NB4 (cell line): ENCODE measurements at regions not wholly inside any gene's neighbourhood (a gene's known extent, or its start where the extent isn't known, plus 50 kb on each side); places are given as distances from the start of the nearest gene placed in this dataset.
"Not testable (repeated sequence)": the region's sequence is repeated elsewhere in the genome, so short reads cannot be mapped to it uniquely, and the experiment has no call there.

Source experiments
- DNase-seq: peaks from one replicate; pipeline ENCODE4 v3.0.0; 2010; ENCODE audit warnings: low read depth
- H3K4me3 ChIP-seq: one replicate; pipeline ENCODE4 v1.5.1; 2011; ENCODE audit warnings: mild to moderate bottlenecking, low read depth, low read length, moderate library complexity
- CTCF ChIP-seq: IDR thresholded peaks from one replicate; pipeline ENCODE4 v1.5.1; 2012; ENCODE audit warnings: low read depth, low read length
- MAX ChIP-seq: IDR thresholded peaks from 2 replicates; pipeline ENCODE4 v1.6.1; 2011; ENCODE audit warnings: low read depth, low read length
- MYC ChIP-seq: IDR thresholded peaks from 2 replicates; pipeline ENCODE4 v1.6.1; 2011; ENCODE audit warnings: low read depth, low read length
- POLR2A ChIP-seq: IDR thresholded peaks from 2 replicates; pipeline ENCODE4 v1.6.1; 2011; ENCODE audit warnings: mild to moderate bottlenecking; ENCODE audit not compliant: insufficient read length; ENCODE audit errors: extremely low read depth

GRCh38 chr12:11486623-11487444, 91.5 kb upstream of the PRB2 start:
- TF ChIP-seq POLR2A (no peak), MYC (peak; percentile 28; the same call in 1 of the 2 replicates), CTCF (peak; percentile 80), MAX (peak; percentile 37)
- no peak overlapping the region for H3K4me3 ChIP-seq
- DNase-seq = peak; percentile 85

- no peak for DNase-seq
- TF ChIP-seq MYC (no peak), POLR2A (no peak)
- no peak overlapping the region for H3K4me3 ChIP-seq
Measured at GRCh38 chr12:11496157-11496851, 100.9 kb upstream of the PRB2 start.

- no peak for DNase-seq
- no peak overlapping the region for H3K4me3 ChIP-seq
- no peak for TF ChIP-seq MAX
- no peak for TF ChIP-seq POLR2A
- TF ChIP-seq MYC = no peak
- no peak for TF ChIP-seq CTCF
Measured at GRCh38 chr12:11497438-11497837, 102.1 kb upstream of the PRB2 start.

GRCh38 chr12:11497995-11498394, 102.6 kb upstream of the PRB2 start:
- TF ChIP-seq MAX = no peak
- no peak for TF ChIP-seq POLR2A
- no peak for TF ChIP-seq MYC
- TF ChIP-seq CTCF = no peak
- DNase-seq = no peak
- no peak overlapping the region for H3K4me3 ChIP-seq

- DNase-seq = peak; percentile 13
- TF ChIP-seq CTCF = peak; percentile 17
- H3K4me3 ChIP-seq = not testable (repeated sequence)
Measured at GRCh38 chr12:11498574-11498973, 103.2 kb upstream of the PRB2 start.

- DNase-seq = no peak
- no peak for TF ChIP-seq POLR2A
- no peak for TF ChIP-seq MAX
- TF ChIP-seq MYC = no peak
- TF ChIP-seq CTCF = no peak
- H3K4me3 ChIP-seq = no peak overlapping the region
Measured at GRCh38 chr12:11499806-11500187, 104.4 kb upstream of the PRB2 start.
